IMR-90 (cell line): ENCODE measurements at regions not wholly inside any gene's neighbourhood (a gene's known extent, or its start where the extent isn't known, plus 50 kb on each side); places are given as distances from the start of the nearest gene placed in this dataset.
A peak's percentile ranks its signal among the peaks of the same experiment; 100 is the strongest.

Experiments used
- ATAC-seq: fragments of 200-7000 bp; cut with Tn5 transposase; 2 replicates; pipeline ENCODE4 v1.9.1; 2020; ENCODE audit warnings: low read depth, mild to moderate bottlenecking, moderate library complexity
- BruUV-seq: library from RNA; stranded (reverse); fragments of 400-500 nt; replicated peaks from 2 replicates; lab custom pipeline; 2021; lab: Mats Ljungman, UMichigan
- CTCF ChIA-PET: fragments of 300-600 bp; formaldehyde crosslinking; extraction: SDS; loops from one replicate; lab custom pipeline; 2021; ENCODE audit warnings: antibody characterized with exemption; lab: Yijun Ruan, JAX
- POLR2A ChIA-PET: fragments of 300-600 bp; sonication (Branson Sonifier 250); formaldehyde crosslinking; loops from one replicate; lab custom pipeline; 2022; ENCODE audit warnings: antibody characterized with exemption; ENCODE audit not compliant: unreplicated experiment; lab: Charles Lee
- DNase-seq: peaks from one replicate; pipeline ENCODE4 v3.0.0; 2013
- H2AFZ ChIP-seq: replicated peaks from 2 replicates; pipeline ENCODE3; 2013; ENCODE audit warnings: low read length, mild to moderate bottlenecking; ENCODE audit not compliant: poor library complexity
- H2AK5ac ChIP-seq: 2 replicates; pipeline ENCODE4 v1.6.1; 2013; ENCODE audit warnings: low read depth, low read length, inconsistent platforms
- H2AK9ac ChIP-seq: replicated peaks from 2 replicates; pipeline ENCODE3; 2013; ENCODE audit warnings: mild to moderate bottlenecking, low read depth, low read length, moderate library complexity; ENCODE audit not compliant: poor library complexity
- H2BK120ac ChIP-seq: 2 replicates; pipeline ENCODE4 v1.6.1; 2013; ENCODE audit warnings: low read depth, low read length, inconsistent platforms
- H2BK15ac ChIP-seq: 3 replicates; pipeline ENCODE4 v1.6.1; 2013; ENCODE audit warnings: low read depth, low read length, inconsistent platforms
- H2BK20ac ChIP-seq: 2 replicates; pipeline ENCODE4 v1.6.1; 2013; ENCODE audit warnings: low read depth, mild to moderate bottlenecking, inconsistent platforms, low read length, moderate library complexity
- H2BK5ac ChIP-seq: 2 replicates; pipeline ENCODE4 v1.6.1; 2013; ENCODE audit warnings: mild to moderate bottlenecking, low read depth, low read length, inconsistent platforms; ENCODE audit not compliant: poor library complexity, severe bottlenecking
- H3K14ac ChIP-seq: replicated peaks from 2 replicates; pipeline ENCODE4 v1.6.1; 2013; ENCODE audit warnings: low read depth, low read length, inconsistent platforms
- H3K18ac ChIP-seq: 2 replicates; pipeline ENCODE4 v1.6.1; 2013; ENCODE audit warnings: low read depth, low read length, control low read depth
- H3K23ac ChIP-seq: 2 replicates; pipeline ENCODE4 v1.6.1; 2013; ENCODE audit warnings: low read depth, low read length, inconsistent platforms
- H3K27ac ChIP-seq: 2 replicates; pipeline ENCODE4 v1.5.1; 2013; ENCODE audit warnings: mild to moderate bottlenecking, control low read depth, low read length; ENCODE audit not compliant: insufficient read depth
- H3K27me3 ChIP-seq: 2 replicates; pipeline ENCODE4 v1.6.1; 2013; ENCODE audit warnings: low read length; ENCODE audit not compliant: control insufficient read depth, insufficient read depth
- H3K36me3 ChIP-seq: 2 replicates; pipeline ENCODE4 v1.6.1; 2013; ENCODE audit warnings: low read length, mixed read lengths; ENCODE audit not compliant: control insufficient read depth, insufficient read depth
- H3K4ac ChIP-seq: 2 replicates; pipeline ENCODE4 v1.6.1; 2013; ENCODE audit warnings: low read depth, low read length, inconsistent platforms
- H3K4me1 ChIP-seq: 2 replicates; pipeline ENCODE4 v1.6.1; 2013; ENCODE audit warnings: low read length, mixed read lengths; ENCODE audit not compliant: control insufficient read depth, insufficient read depth
- H3K4me2 ChIP-seq: 2 replicates; pipeline ENCODE4 v1.6.1; 2013; ENCODE audit warnings: low read depth, mild to moderate bottlenecking, control low read depth, low read length, moderate library complexity
- H3K4me3 ChIP-seq: 2 replicates; pipeline ENCODE4 v1.5.1; 2013; ENCODE audit warnings: low read depth, mild to moderate bottlenecking, control low read depth, low read length, moderate library complexity; ENCODE audit not compliant: insufficient read depth
- H3K56ac ChIP-seq: 2 replicates; pipeline ENCODE4 v1.6.1; 2013; ENCODE audit warnings: low read length, inconsistent platforms; ENCODE audit not compliant: insufficient read depth; ENCODE audit errors: extremely low read depth
- H3K79me1 ChIP-seq, 2 experiments: 2 replicates each; pipeline ENCODE4 v1.6.1; 2013; ENCODE audit warnings: low read length in 2 of 2, inconsistent platforms in 1 of 2, low read depth in 1 of 2
- H3K9ac ChIP-seq: 2 replicates; pipeline ENCODE4 v1.6.1; 2013; ENCODE audit warnings: low read depth, low read length, control low read depth
- H3K9me1 ChIP-seq: 2 replicates; pipeline ENCODE4 v1.6.1; 2013; ENCODE audit warnings: low read length, inconsistent platforms; ENCODE audit not compliant: insufficient read depth
- H3K9me3 ChIP-seq: 2 replicates; pipeline ENCODE4 v1.6.1; 2013; ENCODE audit warnings: low read length; ENCODE audit not compliant: control insufficient read depth, insufficient read depth
- H4K20me1 ChIP-seq: 2 replicates; pipeline ENCODE4 v1.6.1; 2013; ENCODE audit warnings: low read length, inconsistent platforms; ENCODE audit not compliant: insufficient read depth
- H4K5ac ChIP-seq: 2 replicates; pipeline ENCODE4 v1.6.1; 2013; ENCODE audit warnings: mild to moderate bottlenecking, low read depth, low read length, control low read depth
- H4K8ac ChIP-seq, 2 experiments: 2 replicates each; pipeline ENCODE4 v1.6.1; 2013; ENCODE audit warnings: low read depth in 2 of 2, low read length in 2 of 2, control low read depth in 1 of 2, inconsistent platforms in 1 of 2
- H4K91ac ChIP-seq: 2 replicates; pipeline ENCODE4 v1.6.1; 2013; ENCODE audit warnings: low read depth, low read length, inconsistent platforms; ENCODE audit not compliant: insufficient read depth
- MAZ ChIP-seq: IDR thresholded peaks from 2 replicates; pipeline ENCODE4 v1.6.1; 2012; ENCODE audit warnings: low read depth, mild to moderate bottlenecking, low read length, improper control_type of control experiment, moderate library complexity, borderline replicate concordance
- RAD21 ChIP-seq: IDR thresholded peaks from 2 replicates; pipeline ENCODE4 v1.6.1; 2012; ENCODE audit warnings: low read length, improper control_type of control experiment
- SMC3 ChIP-seq: fragments of 150-350 bp; IDR thresholded peaks from 2 replicates; pipeline ENCODE4 v1.6.1; 2016; ENCODE audit warnings: low read depth, mild to moderate bottlenecking, antibody characterized with exemption, low read length, moderate library complexity
- WGBS, 2 experiments: methylation state at CpG; one replicate each; pipeline versions ENCODE4 v1.1.5 to v1.1.7; 2013; ENCODE audit warnings: missing lambda C conversion rate in 2 of 2; ENCODE audit not compliant: insufficient read length in 1 of 2; ENCODE audit errors: extremely low coverage in 2 of 2; 5-methylcytosine and 5-hydroxymethylcytosine counted together
- dilution Hi-C: fragments of 300-500 bp; cut with HindIII; formaldehyde crosslinking; loops from one replicate; pipeline ENCODE4 v1.14.3; 2018; ENCODE audit warnings: low sequenced_read_pairs; ENCODE audit not compliant: unreplicated experiment
- in situ Hi-C: fragments of 300-500 bp; cut with MboI; formaldehyde crosslinking; loops from 3 replicates; pipeline ENCODE4 v1.14.3; 2019; ENCODE audit warnings: low sequenced_read_pairs, inconsistent platforms, mixed read lengths
- intact Hi-C: fragments of 100-400 bp; cut with micrococcal nuclease; formaldehyde crosslinking; loops from 2 replicates; pipeline ENCODE4 v1.10.0; 2022
- TF ChIP-seq, protein P1 (sequence below): conservative IDR thresholded peaks from 2 replicates; pipeline ENCODE4 v1.5.1; 2012; ENCODE audit warnings: mild to moderate bottlenecking, low read depth, low read length, improper control_type of control experiment

DNA sequence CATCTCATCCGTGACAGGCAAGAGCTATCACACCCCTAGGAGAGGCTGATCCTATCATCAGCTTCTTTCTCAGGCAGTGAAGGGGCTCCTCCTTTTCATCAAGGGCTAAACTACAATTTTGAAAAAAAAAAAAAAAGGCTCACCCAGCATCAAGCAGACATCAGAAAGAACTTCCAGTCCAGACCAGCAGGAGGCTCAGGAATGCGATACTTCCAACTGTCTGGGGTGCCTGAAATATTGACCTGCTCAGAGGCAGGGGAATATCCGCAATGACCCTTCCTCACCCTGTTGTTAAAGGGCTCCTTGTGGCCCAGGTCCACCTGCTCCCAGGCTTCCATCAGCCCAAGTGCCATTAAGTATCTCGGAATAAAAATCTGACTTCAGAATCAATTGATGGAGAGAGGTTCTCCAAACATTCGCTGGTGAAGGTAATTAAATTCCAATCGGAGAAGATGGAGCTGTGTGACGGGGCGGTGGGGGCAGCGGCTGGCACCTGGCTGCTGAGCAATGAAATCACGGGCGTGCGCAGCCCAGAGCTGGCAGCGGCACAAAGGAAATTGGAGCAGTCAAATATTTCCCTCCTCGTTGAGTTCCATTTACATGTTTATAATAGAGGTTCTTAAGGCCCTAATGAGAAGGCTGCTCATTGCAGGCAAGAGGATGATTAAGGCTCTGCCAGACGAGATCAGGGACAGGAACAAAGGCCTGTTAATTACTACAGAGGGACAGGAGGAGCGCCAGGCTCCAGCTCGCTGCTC is 69.0 kb upstream of the THY1 start:
- ChIA-PET POLR2A (no interaction called here), CTCF (interaction anchor here (1.0 kb wide), 1 partner anchor 9 kb away, joined by 3 read pairs; no protein-coding TSS in a partner anchor)
- Histone ChIP-seq H3K14ac (no peak overlapping the region), H3K18ac (no peak overlapping the region), H3K9me1 (0 out of 2 replicates have a peak, but pooled peaks cover 3% of the 10 kb centered on the region), H4K5ac (no peak overlapping the region), H2BK120ac (no peak overlapping the region), H3K56ac (no peak overlapping the region), H4K20me1 (no peaks in the 10 kb centered on the region), H2AK5ac (no peak overlapping the region), H3K4ac (no peak overlapping the region), H2AK9ac (no peak overlapping the region), H2AFZ (no peak overlapping the region), H3K79me1 (no peaks in the 10 kb centered on the region), H2BK5ac (no peak overlapping the region), H3K36me3 (no peaks in the 10 kb centered on the region), H2BK15ac (no peak overlapping the region), H3K27ac (no peak overlapping the region), H3K23ac (no peak overlapping the region), H3K4me2 (no peak overlapping the region), H3K9ac (no peak overlapping the region), H3K9me3 (no peaks in the 10 kb centered on the region), H3K4me1 (no peaks in the 10 kb centered on the region), H3K27me3 (peaks cover 66% of the 10 kb centered on the region), H4K91ac (no peak overlapping the region), H4K8ac (no peak overlapping the region), H3K4me3 (no peak overlapping the region), H2BK20ac (no peak overlapping the region)
- intact Hi-C loops, result no loop called here
- WGBS, 2 experiments, result 41% methylated on average over 4 of the region's 17 CpGs; no CpG with 5 or more reads in 1 of the 2 experiments
- dilution Hi-C loops, result no loop called here
- BruUV-seq, result no TSS peak
- TF ChIP-seq, protein P1, sequence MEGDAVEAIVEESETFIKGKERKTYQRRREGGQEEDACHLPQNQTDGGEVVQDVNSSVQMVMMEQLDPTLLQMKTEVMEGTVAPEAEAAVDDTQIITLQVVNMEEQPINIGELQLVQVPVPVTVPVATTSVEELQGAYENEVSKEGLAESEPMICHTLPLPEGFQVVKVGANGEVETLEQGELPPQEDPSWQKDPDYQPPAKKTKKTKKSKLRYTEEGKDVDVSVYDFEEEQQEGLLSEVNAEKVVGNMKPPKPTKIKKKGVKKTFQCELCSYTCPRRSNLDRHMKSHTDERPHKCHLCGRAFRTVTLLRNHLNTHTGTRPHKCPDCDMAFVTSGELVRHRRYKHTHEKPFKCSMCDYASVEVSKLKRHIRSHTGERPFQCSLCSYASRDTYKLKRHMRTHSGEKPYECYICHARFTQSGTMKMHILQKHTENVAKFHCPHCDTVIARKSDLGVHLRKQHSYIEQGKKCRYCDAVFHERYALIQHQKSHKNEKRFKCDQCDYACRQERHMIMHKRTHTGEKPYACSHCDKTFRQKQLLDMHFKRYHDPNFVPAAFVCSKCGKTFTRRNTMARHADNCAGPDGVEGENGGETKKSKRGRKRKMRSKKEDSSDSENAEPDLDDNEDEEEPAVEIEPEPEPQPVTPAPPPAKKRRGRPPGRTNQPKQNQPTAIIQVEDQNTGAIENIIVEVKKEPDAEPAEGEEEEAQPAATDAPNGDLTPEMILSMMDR, result peak; percentile 40
- TF ChIP-seq SMC3 (peak; percentile 47), MAZ (no peak), RAD21 (peak; percentile 38)
- ATAC-seq (peak; percentile 67), DNase-seq (peak; percentile 12)
- in situ Hi-C loops, result no loop called here
